ENCODE measurements at regions not wholly inside any gene's neighbourhood (a gene's known extent, or its start where the extent isn't known, plus 50 kb on each side); places are given as distances from the start of the nearest gene placed in this dataset.

- 70% methylated on average over 6 of the region's 6 CpGs for WGBS (ENCODE audit: insufficient coverage, low coverage, low lambda C conversion rate, missing lambda C conversion rate)
- H3K27ac ChIP-seq: no peak overlapping the region
These were observed 169.7 kb downstream of the ZDHHC21 start for GRCh38 chr9:14523545-14523944.

DNA sequence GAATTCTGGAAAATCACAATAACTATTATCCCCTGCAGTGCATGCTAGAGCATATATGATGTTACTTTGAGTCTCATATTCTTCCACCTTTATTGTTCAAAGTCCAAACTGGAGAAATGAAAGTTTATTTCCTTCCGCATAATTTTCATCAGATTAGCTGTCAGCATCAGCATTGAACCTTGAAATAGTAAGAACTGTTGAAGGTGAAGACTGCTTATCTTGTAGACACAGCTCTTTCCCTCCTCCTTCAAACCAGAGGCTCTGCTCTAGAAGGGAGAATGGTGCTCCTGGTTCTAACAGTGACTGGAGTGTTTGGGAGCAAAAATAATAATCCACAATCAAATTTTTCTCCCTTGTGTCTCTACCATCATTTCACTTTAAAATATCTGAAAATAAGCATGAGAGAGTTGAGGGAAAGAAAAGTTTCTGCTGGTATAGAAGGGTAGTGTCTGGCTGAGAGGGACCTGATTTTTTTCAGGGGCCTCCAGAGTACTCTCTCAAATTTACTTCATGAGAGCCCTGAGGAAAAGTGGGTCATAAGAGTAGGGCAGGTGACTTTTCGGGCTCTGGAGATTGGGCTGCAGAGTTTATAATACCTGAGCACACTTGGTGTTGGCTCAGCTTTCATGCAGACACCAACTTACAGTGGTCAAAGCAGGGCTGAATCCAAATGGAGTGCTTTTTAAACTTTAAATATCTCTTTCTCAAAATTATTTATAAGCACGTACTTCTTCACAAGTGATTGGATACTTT is 170.4 kb downstream of the ZDHHC21 start:
- TF ChIP-seq, protein P1, sequence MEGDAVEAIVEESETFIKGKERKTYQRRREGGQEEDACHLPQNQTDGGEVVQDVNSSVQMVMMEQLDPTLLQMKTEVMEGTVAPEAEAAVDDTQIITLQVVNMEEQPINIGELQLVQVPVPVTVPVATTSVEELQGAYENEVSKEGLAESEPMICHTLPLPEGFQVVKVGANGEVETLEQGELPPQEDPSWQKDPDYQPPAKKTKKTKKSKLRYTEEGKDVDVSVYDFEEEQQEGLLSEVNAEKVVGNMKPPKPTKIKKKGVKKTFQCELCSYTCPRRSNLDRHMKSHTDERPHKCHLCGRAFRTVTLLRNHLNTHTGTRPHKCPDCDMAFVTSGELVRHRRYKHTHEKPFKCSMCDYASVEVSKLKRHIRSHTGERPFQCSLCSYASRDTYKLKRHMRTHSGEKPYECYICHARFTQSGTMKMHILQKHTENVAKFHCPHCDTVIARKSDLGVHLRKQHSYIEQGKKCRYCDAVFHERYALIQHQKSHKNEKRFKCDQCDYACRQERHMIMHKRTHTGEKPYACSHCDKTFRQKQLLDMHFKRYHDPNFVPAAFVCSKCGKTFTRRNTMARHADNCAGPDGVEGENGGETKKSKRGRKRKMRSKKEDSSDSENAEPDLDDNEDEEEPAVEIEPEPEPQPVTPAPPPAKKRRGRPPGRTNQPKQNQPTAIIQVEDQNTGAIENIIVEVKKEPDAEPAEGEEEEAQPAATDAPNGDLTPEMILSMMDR (IDR thresholded peaks at IDR 0.05): no peak
- TF ChIP-seq POLR2A (IDR thresholded peaks at IDR 0.05): no peak
- intact Hi-C loops (cut with DNase I): no loop called here
- Histone ChIP-seq H3K27ac (no peak overlapping the region), H3K27me3 (no peaks in the 10 kb centered on the region), H3K4me3 (no peak overlapping the region), H3K9me3 (no peaks in the 10 kb centered on the region), H3K4me1 (no peaks in the 10 kb centered on the region), H3K36me3 (no peaks in the 10 kb centered on the region)
- no peak for ATAC-seq
- WGBS (ENCODE audit: insufficient coverage, low coverage, low lambda C conversion rate, missing lambda C conversion rate): 88% methylated on average over 3 of the region's 3 CpGs
- DNase-seq: no peak

More at GRCh38 chr9:14523545-14523944, 169.7 kb downstream of the ZDHHC21 start:
- no peak for DNase-seq
- intact Hi-C loops (cut with DNase I): no loop called here
- no peaks in the 10 kb centered on the region for H3K4me1 ChIP-seq
- H3K36me3 ChIP-seq: no peaks in the 10 kb centered on the region
- no peak overlapping the region for H3K4me3 ChIP-seq
- TF ChIP-seq, protein P1 (IDR thresholded peaks at IDR 0.05): no peak
- no peak for TF ChIP-seq POLR2A (IDR thresholded peaks at IDR 0.05)
- no peaks in the 10 kb centered on the region for H3K9me3 ChIP-seq
- ATAC-seq: no peak
- no peaks in the 10 kb centered on the region for H3K27me3 ChIP-seq

DNA sequence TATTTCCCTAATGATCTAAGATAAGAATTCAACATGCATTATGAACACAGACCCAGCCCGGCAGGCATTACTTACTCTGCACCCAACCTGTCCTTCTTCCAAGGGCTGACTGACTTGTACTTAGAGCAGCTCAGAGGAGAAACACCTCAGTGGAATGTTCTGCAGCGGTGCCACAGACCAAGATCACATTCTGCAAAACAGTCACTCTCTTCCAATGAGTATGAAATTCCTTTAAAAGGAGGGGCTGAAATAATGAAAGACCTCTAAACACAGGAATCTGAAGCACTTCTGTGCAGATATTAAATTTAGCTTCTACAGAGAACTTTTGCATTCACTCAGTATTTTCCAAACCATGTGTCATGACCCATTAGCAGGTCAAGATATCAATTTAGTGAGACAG is 172.9 kb downstream of the ZDHHC21 start:
- Histone ChIP-seq H3K4me3 (no peak overlapping the region), H3K36me3 (no peaks in the 10 kb centered on the region), H3K9me3 (no peaks in the 10 kb centered on the region), H3K4me1 (no peaks in the 10 kb centered on the region), H3K27me3 (no peaks in the 10 kb centered on the region), H3K27ac (no peak overlapping the region)
- 50% methylated on average over 2 of the region's 2 CpGs for WGBS (ENCODE audit: insufficient coverage, low coverage, low lambda C conversion rate, missing lambda C conversion rate)
- no peak for ATAC-seq
- no peak for DNase-seq
- intact Hi-C loops (cut with DNase I): no loop called here
- TF ChIP-seq, protein P1 (IDR thresholded peaks at IDR 0.05): no peak
- no peak for TF ChIP-seq POLR2A (IDR thresholded peaks at IDR 0.05)

- DNase-seq (no peak), ATAC-seq (no peak)
- H3K4me3 ChIP-seq: no peak overlapping the region
- H3K9me3 ChIP-seq: no peaks in the 10 kb centered on the region
- H3K27ac ChIP-seq: no peak overlapping the region
- H3K36me3 ChIP-seq: no peaks in the 10 kb centered on the region
- TF ChIP-seq, protein P1 (IDR thresholded peaks at IDR 0.05): no peak
- no peak for TF ChIP-seq POLR2A (IDR thresholded peaks at IDR 0.05)
- intact Hi-C loops (cut with DNase I): no loop called here
- no peaks in the 10 kb centered on the region for H3K4me1 ChIP-seq
- 43% methylated on average over 3 of the region's 4 CpGs for WGBS (ENCODE audit: insufficient coverage, low coverage, low lambda C conversion rate, missing lambda C conversion rate)
- H3K27me3 ChIP-seq: no peaks in the 10 kb centered on the region
These were observed 175.9 kb downstream of the ZDHHC21 start for GRCh38 chr9:14517154-14517906.
